Vagina (tissue), 2 donors: ENCODE measurements at regions not wholly inside any gene's neighbourhood (a gene's known extent, or its start where the extent isn't known, plus 50 kb on each side); places are given as distances from the start of the nearest gene placed in this dataset. TPM values are rescaled to one million over a fixed set of nuclear protein-coding genes. Genes with fewer than 3 reads are reported as not detected.

Experiments
- DNase-seq, 2 donors: peaks; one replicate each; pipeline ENCODE4 v3.0.0-alpha.2; 2017; ENCODE audit errors: extremely low spot score in 2 of 2
- H3K27ac ChIP-seq: fragments of 200-600 bp; sonication (generic); one replicate; pipeline ENCODE4 v1.5.1; 2019
- H3K27me3 ChIP-seq: fragments of 200-600 bp; sonication (generic); one replicate; pipeline ENCODE4 v1.5.1; 2019
- H3K36me3 ChIP-seq, 2 donors: fragments of 200-600 bp; sonication (generic); one replicate each; pipeline ENCODE4 v1.5.1; 2017 to 2019
- H3K4me1 ChIP-seq: fragments of 200-600 bp; sonication (generic); one replicate; pipeline ENCODE4 v1.5.1; 2019
- H3K4me3 ChIP-seq, 2 donors: fragments of 200-600 bp; sonication (generic); 1 replicate in 1 of 2; 2 replicates in 1 of 2; pipeline ENCODE4 v1.5.1; 2016 to 2019
- H3K9me3 ChIP-seq: fragments of 200-600 bp; sonication (generic); one replicate; pipeline ENCODE4 v1.5.1; 2019
- CTCF ChIP-seq, 3 experiments: fragments of 450-650 bp in 2 of 3; fragments of 200-600 bp in 1 of 3; sonication (generic) in 1 of 3; IDR thresholded peaks; one replicate each; pipeline ENCODE4 v1.5.1; 2017 to 2019; ENCODE audit warnings: antibody characterized with exemption in 3 of 3, mild to moderate bottlenecking in 2 of 3, moderate library complexity in 2 of 3
- POLR2A ChIP-seq, 2 donors: fragments of 450-650 bp; IDR thresholded peaks; one replicate each; pipeline ENCODE4 v1.6.1; 2017; ENCODE audit warnings: antibody characterized with exemption in 2 of 2, mild to moderate bottlenecking in 2 of 2, moderate library complexity in 2 of 2
- POLR2AphosphoS5 ChIP-seq, 2 donors: sonication (generic); formaldehyde crosslinking; IDR thresholded peaks; one replicate each; pipeline ENCODE4 v1.9.0; 2017; ENCODE audit warnings: antibody characterized with exemption in 2 of 2, mild to moderate bottlenecking in 2 of 2, low read depth in 1 of 2; ENCODE audit not compliant: insufficient read depth in 1 of 2
- intact Hi-C: fragments of 100-400 bp; cut with DNase I; formaldehyde crosslinking; loops from one replicate; pipeline ENCODE4 v1.15.1; 2023
- small RNA-seq: library from RNA; depleted of rRNA; stranded (forward); fragments of <200 nt; gene quantifications from one replicate; pipeline ENCODE3, GENCODE V24; 2016

- TF ChIP-seq CTCF (IDR thresholded peaks at IDR 0.05) (no peak), POLR2AphosphoS5 (IDR thresholded peaks at IDR 0.05; ENCODE audit: insufficient read depth in 1 of 2, low read depth in 1 of 2) (no peak), POLR2A (IDR thresholded peaks at IDR 0.05) (no peak)
- intact Hi-C loops: loop anchor here (10.0 kb wide), 1 partner anchor 372 kb away; no protein-coding TSS in a partner anchor
- Histone ChIP-seq H3K4me3 (no peak overlapping the region), H3K9me3 (no peaks in the 10 kb centered on the region), H3K27me3 (no peaks in the 10 kb centered on the region), H3K27ac (peak overlapping the region; percentile 18), H3K36me3 (no peaks in the 10 kb centered on the region), H3K4me1 (peaks cover 17% of the 10 kb centered on the region)
- DNase-seq: no peak
These were observed 52.7 kb upstream of the SLC25A33 start for GRCh38 chr1:9486466-9487140.

Small RNA genes in the stretch of these regions (small RNA-seq; reads per million reads assigned to genes)
- not detected for gene RNA5SP40
